Astrocyte (in vitro differentiated cells and primary cell): ENCODE measurements at regions not wholly inside any gene's neighbourhood (a gene's known extent, or its start where the extent isn't known, plus 50 kb on each side); places are given as distances from the start of the nearest gene placed in this dataset.

Experiments
- DNase-seq: peaks from one replicate; pipeline ENCODE4 v3.0.0-alpha.2; 2010; ENCODE audit warnings: low read depth
- FAIRE-seq: peaks from 2 replicates; lab custom pipeline; 2011; peaks lifted over from hg19 to GRCh38; lab: Jason Lieb, UNC
- H2AFZ ChIP-seq: 2 replicates; pipeline ENCODE4 v1.6.0; 2012; ENCODE audit warnings: low read depth, low read length, inconsistent platforms
- H3K27ac ChIP-seq: 2 replicates; pipeline ENCODE4 v1.5.1; 2011; ENCODE audit warnings: low read depth, low read length, inconsistent platforms
- H3K27me3 ChIP-seq: 2 replicates; pipeline ENCODE4 v1.6.0; 2011; ENCODE audit warnings: low read length, inconsistent platforms; ENCODE audit not compliant: insufficient read depth
- H3K36me3 ChIP-seq: 2 replicates; pipeline ENCODE4 v1.5.1; 2011; ENCODE audit warnings: low read length, inconsistent platforms; ENCODE audit not compliant: insufficient read depth
- H3K4me1 ChIP-seq: 2 replicates; pipeline ENCODE4 v1.5.1; 2011; ENCODE audit warnings: low read length, inconsistent platforms; ENCODE audit not compliant: insufficient read depth
- H3K4me2 ChIP-seq: 2 replicates; pipeline ENCODE4 v1.6.0; 2012; ENCODE audit warnings: low read length, inconsistent platforms
- H3K4me3 ChIP-seq: 2 replicates; pipeline ENCODE4 v1.5.1; 2011; ENCODE audit warnings: low read depth, mild to moderate bottlenecking, low read length, inconsistent platforms; ENCODE audit not compliant: insufficient read depth
- H3K79me2 ChIP-seq: 2 replicates; pipeline ENCODE4 v1.6.0; 2012; ENCODE audit warnings: mild to moderate bottlenecking, low read length, inconsistent platforms; ENCODE audit not compliant: insufficient read depth
- H3K9ac ChIP-seq: 2 replicates; pipeline ENCODE4 v1.6.0; 2012; ENCODE audit warnings: mild to moderate bottlenecking, low read length, inconsistent platforms
- H3K9me3 ChIP-seq: 2 replicates; pipeline ENCODE4 v1.5.1; 2012; ENCODE audit warnings: low read depth, mild to moderate bottlenecking, low read length, inconsistent platforms; ENCODE audit not compliant: insufficient read depth
- H4K20me1 ChIP-seq: 2 replicates; pipeline ENCODE4 v1.6.0; 2012; ENCODE audit warnings: low read length, inconsistent platforms; ENCODE audit not compliant: insufficient read depth
- H3K27ac Mint-ChIP-seq: one replicate; pipeline ENCODE4 v1.8.0; 2021; ENCODE audit warnings: mild to moderate bottlenecking, mixed read lengths; ENCODE audit not compliant: unreplicated experiment
- H3K27me3 Mint-ChIP-seq: one replicate; pipeline ENCODE4 v1.8.0; 2021; ENCODE audit warnings: low read depth, mixed read lengths; ENCODE audit not compliant: unreplicated experiment
- H3K36me3 Mint-ChIP-seq: one replicate; pipeline ENCODE4 v1.8.0; 2021; ENCODE audit warnings: low read depth, mixed read lengths; ENCODE audit not compliant: unreplicated experiment
- H3K4me1 Mint-ChIP-seq: one replicate; pipeline ENCODE4 v1.8.0; 2021; ENCODE audit warnings: low read depth, mixed read lengths; ENCODE audit not compliant: unreplicated experiment
- H3K4me3 Mint-ChIP-seq: one replicate; pipeline ENCODE4 v1.8.0; 2021; ENCODE audit warnings: mild to moderate bottlenecking, moderate library complexity, mixed read lengths; ENCODE audit not compliant: unreplicated experiment
- H3K9me3 Mint-ChIP-seq: one replicate; pipeline ENCODE4 v1.8.0; 2021; ENCODE audit warnings: mild to moderate bottlenecking, mixed read lengths; ENCODE audit not compliant: unreplicated experiment
- CTCF ChIP-seq: IDR thresholded peaks from 2 replicates; pipeline ENCODE4 v1.5.1; 2011; ENCODE audit warnings: low read depth, mild to moderate bottlenecking, inconsistent platforms, low read length, moderate library complexity; ENCODE audit not compliant: insufficient read depth
- EZH2 ChIP-seq: IDR thresholded peaks from 2 replicates; pipeline ENCODE4 v1.6.1; 2012; ENCODE audit warnings: mild to moderate bottlenecking, low read length, inconsistent platforms; ENCODE audit not compliant: insufficient read depth

- Histone ChIP-seq H3K9me3 (peaks cover 16% of the 10 kb centered on the region), H3K9ac (no peak overlapping the region), H3K4me3 (no peak overlapping the region), H4K20me1 (no peaks in the 10 kb centered on the region), H3K4me1 (peaks cover 11% of the 10 kb centered on the region), H3K4me2 (peak overlapping the region; percentile 19), H3K36me3 (no peaks in the 10 kb centered on the region), H2AFZ (no peak overlapping the region), H3K27me3 (no peaks in the 10 kb centered on the region), H3K79me2 (no peaks in the 10 kb centered on the region), H3K27ac (peak overlapping the region; percentile 24)
- Mint-ChIP-seq H3K27ac (peak overlapping the region; percentile 34), H3K9me3 (peaks cover 14% of the 10 kb centered on the region), H3K27me3 (no peaks in the 10 kb centered on the region), H3K4me3 (no peak overlapping the region), H3K4me1 (peaks cover 13% of the 10 kb centered on the region), H3K36me3 (no peaks in the 10 kb centered on the region)
- TF ChIP-seq EZH2 (no peak), CTCF (no peak)
- DNase-seq: peak; percentile 75
- FAIRE-seq: peak; percentile 26
These were observed 251.9 kb downstream of the GRB14 start for GRCh38 chr2:164369366-164369765.

DNA sequence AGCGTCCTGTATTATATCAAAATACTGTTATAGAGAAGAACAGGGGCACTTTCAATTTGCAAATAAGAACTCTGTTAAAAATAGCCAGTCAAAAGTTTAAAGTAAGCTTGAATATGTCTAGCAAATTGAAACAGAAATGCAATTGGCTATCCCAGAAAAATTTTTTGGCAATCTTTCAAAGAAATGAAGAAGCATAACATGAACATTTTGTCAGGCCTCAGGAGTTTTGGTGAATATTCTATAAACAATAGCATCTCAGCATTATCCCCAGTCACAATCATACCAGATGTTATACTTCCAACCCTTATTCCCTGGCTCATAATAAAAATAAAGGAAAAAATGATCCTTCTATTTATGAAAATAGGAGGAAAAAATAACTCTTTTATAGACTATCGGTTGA, 252.4 kb downstream of the GRB14 start:
- H3K9ac ChIP-seq: no peak overlapping the region
- no peak for TF ChIP-seq EZH2
- H3K27me3 ChIP-seq: no peaks in the 10 kb centered on the region
- H3K9me3 ChIP-seq: peaks cover 16% of the 10 kb centered on the region
- Mint-ChIP-seq H3K9me3 (peaks cover 14% of the 10 kb centered on the region), H3K4me1 (peaks cover 13% of the 10 kb centered on the region), H3K27ac (peak overlapping the region; percentile 6), H3K4me3 (no peak overlapping the region), H3K27me3 (no peaks in the 10 kb centered on the region), H3K36me3 (no peaks in the 10 kb centered on the region)
- no peaks in the 10 kb centered on the region for H3K36me3 ChIP-seq
- H3K4me3 ChIP-seq: no peak overlapping the region
- H3K4me2 ChIP-seq: peak overlapping the region; percentile 19
- no peaks in the 10 kb centered on the region for H3K79me2 ChIP-seq
- no peak overlapping the region for H2AFZ ChIP-seq
- peaks cover 11% of the 10 kb centered on the region for H3K4me1 ChIP-seq
- DNase-seq (no peak), FAIRE-seq (no peak)
- no peaks in the 10 kb centered on the region for H4K20me1 ChIP-seq
- peak overlapping the region; percentile 24 for H3K27ac ChIP-seq

DNA sequence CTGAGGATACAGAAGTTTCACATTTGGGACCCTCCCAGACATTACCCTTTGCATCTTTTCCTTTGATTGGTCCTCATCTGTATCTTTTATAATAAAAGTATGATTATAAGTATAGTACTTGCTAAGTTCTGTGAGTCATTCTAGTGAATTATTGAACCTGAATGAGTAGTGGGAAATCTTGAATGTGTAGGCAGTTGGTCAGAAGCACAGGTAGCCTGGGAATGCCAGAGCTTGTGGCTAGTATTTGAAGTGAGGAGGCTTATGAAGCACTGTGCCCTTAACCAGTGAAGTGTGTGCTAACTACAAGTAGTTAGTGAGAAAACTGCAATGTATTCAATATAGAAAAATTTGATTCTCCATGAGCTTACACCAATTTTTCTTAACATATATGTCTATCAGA, 257.6 kb downstream of the GRB14 start:
- Histone ChIP-seq H2AFZ (no peak overlapping the region), H3K27ac (no peak overlapping the region), H3K9me3 (no peaks in the 10 kb centered on the region), H3K36me3 (no peaks in the 10 kb centered on the region), H3K27me3 (no peaks in the 10 kb centered on the region), H3K4me2 (no peak overlapping the region), H3K9ac (no peak overlapping the region), H4K20me1 (no peaks in the 10 kb centered on the region), H3K4me3 (no peak overlapping the region), H3K4me1 (peaks cover 4% of the 10 kb centered on the region), H3K79me2 (no peaks in the 10 kb centered on the region)
- Mint-ChIP-seq H3K4me3 (no peak overlapping the region), H3K27ac (no peak overlapping the region), H3K27me3 (no peaks in the 10 kb centered on the region), H3K4me1 (no peaks in the 10 kb centered on the region), H3K9me3 (no peaks in the 10 kb centered on the region), H3K36me3 (no peaks in the 10 kb centered on the region)
- FAIRE-seq (no peak), DNase-seq (no peak)
- no peak for TF ChIP-seq EZH2
- no peak for TF ChIP-seq CTCF
